ENCODE measurements at regions not wholly inside any gene's neighbourhood (a gene's known extent, or its start where the extent isn't known, plus 50 kb on each side); places are given as distances from the start of the nearest gene placed in this dataset.

DNA sequence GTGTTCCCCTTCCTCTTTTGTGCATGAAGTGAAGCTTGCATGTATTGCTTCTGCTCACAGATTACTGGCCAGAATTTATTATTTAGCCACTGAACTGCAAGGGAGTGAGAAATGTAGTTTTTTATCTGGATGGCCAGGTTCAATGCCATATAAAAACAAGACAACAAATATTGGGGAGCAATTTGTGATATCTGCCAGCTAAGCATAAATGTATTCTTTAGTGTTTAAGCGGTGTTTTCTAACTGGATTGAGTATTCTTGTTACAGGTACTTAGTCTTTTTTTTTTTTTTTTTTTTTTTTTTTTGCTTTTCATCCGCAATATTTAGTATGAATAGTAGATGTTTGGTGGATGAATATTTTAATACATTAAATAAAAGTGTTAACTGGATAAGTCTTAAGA, 158.2 kb downstream of the TFAP2B start:
- H3K36me3 ChIP-seq, result no peaks in the 10 kb centered on the region
- intact Hi-C loops (cut with DNase I), result no loop called here
- H3K4me3 ChIP-seq, result no peak overlapping the region
- no peak overlapping the region for H3K27ac ChIP-seq
- H3K9me3 ChIP-seq, result no peaks in the 10 kb centered on the region
- TF ChIP-seq CTCF (IDR thresholded peaks at IDR 0.05) (no peak), POLR2AphosphoS5 (IDR thresholded peaks at IDR 0.05; ENCODE audit: insufficient read depth in 1 of 2, low read depth in 1 of 2) (no peak), POLR2A (IDR thresholded peaks at IDR 0.05) (no peak)
- DNase-seq (ENCODE audit: extremely low spot score in 2 of 2), result no peak
- H3K4me1 ChIP-seq, result no peaks in the 10 kb centered on the region
- no peaks in the 10 kb centered on the region for H3K27me3 ChIP-seq

DNA sequence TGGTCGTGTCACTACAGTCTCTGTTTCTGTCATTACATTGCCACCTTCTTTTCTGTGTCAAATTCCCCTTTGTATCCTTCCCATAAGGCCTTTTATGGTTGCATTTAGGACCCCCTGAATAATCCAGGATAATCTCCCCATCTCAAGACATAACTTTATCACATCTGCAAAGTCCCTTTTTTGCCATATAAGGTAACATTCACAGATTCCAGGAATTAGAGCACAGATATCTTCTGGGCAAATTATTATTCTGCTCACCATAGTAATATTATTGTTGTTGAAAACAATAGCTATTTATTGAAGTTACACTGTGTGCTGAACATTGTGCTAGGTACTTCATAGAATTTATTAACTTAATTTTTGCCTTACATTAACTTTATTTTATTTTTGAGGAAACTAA, 159.1 kb downstream of the TFAP2B start:
- no peak for TF ChIP-seq POLR2A (IDR thresholded peaks at IDR 0.05)
- TF ChIP-seq CTCF (IDR thresholded peaks at IDR 0.05), result no peak
- TF ChIP-seq POLR2AphosphoS5 (IDR thresholded peaks at IDR 0.05; ENCODE audit: insufficient read depth in 1 of 2, low read depth in 1 of 2), result no peak
- no peak for DNase-seq (ENCODE audit: extremely low spot score in 2 of 2)
- Histone ChIP-seq H3K9me3 (no peaks in the 10 kb centered on the region), H3K4me1 (no peaks in the 10 kb centered on the region), H3K27ac (no peak overlapping the region), H3K36me3 (no peaks in the 10 kb centered on the region), H3K27me3 (no peaks in the 10 kb centered on the region), H3K4me3 (no peak overlapping the region)
- intact Hi-C loops (cut with DNase I), result no loop called here

- no peak overlapping the region for H3K27ac ChIP-seq
- H3K36me3 ChIP-seq, result no peaks in the 10 kb centered on the region
- no peak for DNase-seq (ENCODE audit: extremely low spot score in 2 of 2)
- intact Hi-C loops (cut with DNase I), result no loop called here
- no peaks in the 10 kb centered on the region for H3K27me3 ChIP-seq
- TF ChIP-seq POLR2A (IDR thresholded peaks at IDR 0.05) (no peak), POLR2AphosphoS5 (IDR thresholded peaks at IDR 0.05; ENCODE audit: insufficient read depth in 1 of 2, low read depth in 1 of 2) (no peak), CTCF (IDR thresholded peaks at IDR 0.05) (no peak)
- no peaks in the 10 kb centered on the region for H3K4me1 ChIP-seq
- no peak overlapping the region for H3K4me3 ChIP-seq
- no peaks in the 10 kb centered on the region for H3K9me3 ChIP-seq
Observed at GRCh38 chr6:50978380-50979170, 159.9 kb downstream of the TFAP2B start.

DNA sequence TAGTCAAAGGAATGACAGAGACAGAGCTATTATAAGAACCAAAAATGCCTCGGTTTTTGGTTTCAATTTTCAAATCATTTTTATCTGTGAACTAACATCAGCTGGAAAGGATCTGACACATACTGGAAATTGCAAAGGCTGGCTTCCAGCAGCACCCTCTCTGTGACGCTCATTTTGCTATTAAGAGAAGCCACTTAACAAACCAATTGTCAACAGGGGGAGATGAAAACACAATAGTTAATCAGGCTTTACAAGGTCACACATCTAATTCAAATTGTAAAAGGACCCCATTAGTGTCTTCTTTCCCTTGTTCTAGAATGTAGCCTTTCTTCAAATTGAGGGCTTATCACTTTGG, 160.5 kb downstream of the TFAP2B start:
- no peaks in the 10 kb centered on the region for H3K9me3 ChIP-seq
- no peaks in the 10 kb centered on the region for H3K4me1 ChIP-seq
- H3K36me3 ChIP-seq, result no peaks in the 10 kb centered on the region
- no peak for DNase-seq (ENCODE audit: extremely low spot score in 2 of 2)
- no peak overlapping the region for H3K4me3 ChIP-seq
- TF ChIP-seq POLR2A (IDR thresholded peaks at IDR 0.05) (no peak), POLR2AphosphoS5 (IDR thresholded peaks at IDR 0.05; ENCODE audit: insufficient read depth in 1 of 2, low read depth in 1 of 2) (no peak), CTCF (IDR thresholded peaks at IDR 0.05) (no peak)
- intact Hi-C loops (cut with DNase I), result no loop called here
- H3K27ac ChIP-seq, result no peak overlapping the region
- H3K27me3 ChIP-seq, result no peaks in the 10 kb centered on the region

DNA sequence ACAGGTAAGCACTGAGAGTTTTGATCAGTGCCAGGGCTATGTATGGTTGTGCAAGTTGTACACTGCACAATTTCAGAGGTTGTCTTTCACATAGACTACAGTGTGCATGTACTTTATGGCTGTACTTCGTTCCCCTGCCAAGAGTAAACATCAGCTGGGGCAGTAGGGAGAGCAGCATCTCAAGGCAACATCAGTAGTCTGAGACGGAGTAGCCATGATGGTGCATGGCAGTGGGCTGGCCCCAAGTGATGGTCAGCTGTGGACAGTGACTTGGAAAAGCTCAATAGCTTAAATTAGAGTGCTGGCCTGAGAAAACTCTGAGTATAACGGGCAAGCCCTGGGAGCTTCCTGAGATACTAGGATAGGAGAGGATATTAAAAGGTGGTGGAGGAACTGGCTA, 165.5 kb downstream of the TFAP2B start:
- no peak for TF ChIP-seq POLR2AphosphoS5 (IDR thresholded peaks at IDR 0.05; ENCODE audit: insufficient read depth in 1 of 2, low read depth in 1 of 2)
- no peak for DNase-seq (ENCODE audit: extremely low spot score in 2 of 2)
- H3K27ac ChIP-seq, result no peak overlapping the region
- no peak overlapping the region for H3K4me3 ChIP-seq
- H3K36me3 ChIP-seq, result no peaks in the 10 kb centered on the region
- no peaks in the 10 kb centered on the region for H3K9me3 ChIP-seq
- H3K4me1 ChIP-seq, result no peaks in the 10 kb centered on the region
- intact Hi-C loops (cut with DNase I), result no loop called here
- H3K27me3 ChIP-seq, result no peaks in the 10 kb centered on the region

Data from vagina (tissue), 2 donors.